HepG2 (cell line): ENCODE measurements at regions not wholly inside any gene's neighbourhood (a gene's known extent, or its start where the extent isn't known, plus 50 kb on each side); places are given as distances from the start of the nearest gene placed in this dataset.

ENCODE experiments used
- CHD2 ChIP-seq: IDR thresholded peaks from 2 replicates; pipeline ENCODE4 v1.6.1; 2011; ENCODE audit warnings: low read depth, low read length, improper control_type of control experiment
- GMEB2 ChIP-seq: IDR thresholded peaks from 2 replicates; pipeline ENCODE4 v1.6.1; 2016; ENCODE audit warnings: missing biosample characterization, missing genetic modification reagents, low read depth
- HDAC2 ChIP-seq: sonication (generic); formaldehyde crosslinking; IDR thresholded peaks from 2 replicates; pipeline ENCODE4 v1.4.0; 2020; ENCODE audit warnings: missing genetic modification reagents
- HNRNPL ChIP-seq: fragments of 200-400 bp; formaldehyde crosslinking; IDR thresholded peaks from 2 replicates; pipeline ENCODE4 v1.6.1; 2017; ENCODE audit warnings: mild to moderate bottlenecking, low read depth, low read length
- HOXA5 ChIP-seq: sonication (generic); formaldehyde crosslinking; IDR thresholded peaks from 2 replicates; pipeline ENCODE4 v1.4.0; 2020; ENCODE audit warnings: missing genetic modification reagents
- IRX3 ChIP-seq: sonication (generic); formaldehyde crosslinking; IDR thresholded peaks from 2 replicates; pipeline ENCODE4 v1.8.1; 2023; ENCODE audit warnings: mild to moderate bottlenecking, low read depth, missing genetic modification reagents, borderline replicate concordance
- KLF16 ChIP-seq, 2 experiments: sonication (generic) in 1 of 2; formaldehyde crosslinking in 1 of 2; IDR thresholded peaks; 2 replicates each; pipeline versions ENCODE4 v1.6.1 to v1.8.0; 2016 to 2023; ENCODE audit warnings: missing genetic modification reagents in 2 of 2, missing compliant biosample characterization in 1 of 2
- MAF1 ChIP-seq: sonication (generic); formaldehyde crosslinking; IDR thresholded peaks from 2 replicates; pipeline ENCODE4 v1.5.0; 2020; ENCODE audit warnings: missing genetic modification reagents, borderline replicate concordance
- MAX ChIP-seq: IDR thresholded peaks from 2 replicates; pipeline ENCODE4 v1.6.1; 2012; ENCODE audit warnings: inconsistent platforms
- MBD4 ChIP-seq: IDR thresholded peaks from 2 replicates; pipeline ENCODE4 v1.6.1; 2012; ENCODE audit warnings: low read length, inconsistent platforms, borderline replicate concordance
- NFIC ChIP-seq: IDR thresholded peaks from 2 replicates; pipeline ENCODE4 v1.6.1; 2012; ENCODE audit warnings: mild to moderate bottlenecking, low read length, inconsistent platforms
- PHF8 ChIP-seq: sonication (generic); formaldehyde crosslinking; IDR thresholded peaks from 2 replicates; pipeline ENCODE4 v1.5.0; 2020; ENCODE audit warnings: missing genetic modification reagents
- SALL1 ChIP-seq: sonication (generic); formaldehyde crosslinking; IDR thresholded peaks from 2 replicates; pipeline ENCODE4 v1.8.0; 2022; ENCODE audit warnings: mild to moderate bottlenecking, missing genetic modification reagents
- SIN3A ChIP-seq: IDR thresholded peaks from 2 replicates; pipeline ENCODE4 v1.6.1; 2011; ENCODE audit warnings: low read depth, mild to moderate bottlenecking, control low read depth, low read length, borderline replicate concordance
- SNAI1 ChIP-seq: sonication (generic); formaldehyde crosslinking; IDR thresholded peaks from 2 replicates; pipeline ENCODE4 v1.5.0; 2020; ENCODE audit warnings: mild to moderate bottlenecking, missing genetic modification reagents, borderline replicate concordance
- SOX5 ChIP-seq: IDR thresholded peaks from 2 replicates; pipeline ENCODE4 v1.6.1; 2016; ENCODE audit warnings: borderline replicate concordance
- TCF7 ChIP-seq: sonication (generic); IDR thresholded peaks from 2 replicates; pipeline ENCODE4 v1.6.1; 2016; ENCODE audit warnings: antibody characterized with exemption, low read depth
- ZNF101 ChIP-seq: sonication (generic); formaldehyde crosslinking; IDR thresholded peaks from 2 replicates; pipeline ENCODE4 v1.4.0; 2020; ENCODE audit warnings: mild to moderate bottlenecking, low read depth, missing genetic modification reagents, borderline replicate concordance
- ZNF510 ChIP-seq: sonication (generic); formaldehyde crosslinking; IDR thresholded peaks from 2 replicates; pipeline ENCODE4 v1.4.0; 2020; ENCODE audit warnings: low read depth, mild to moderate bottlenecking, missing genetic modification reagents
- ZNF749 ChIP-seq: sonication (generic); formaldehyde crosslinking; IDR thresholded peaks from 2 replicates; pipeline ENCODE4 v1.8.0; 2022; ENCODE audit warnings: mild to moderate bottlenecking, missing genetic modification reagents, moderate library complexity, borderline replicate concordance
- ZNF776 ChIP-seq: sonication (generic); formaldehyde crosslinking; IDR thresholded peaks from 2 replicates; pipeline ENCODE4 v1.4.0; 2020; ENCODE audit warnings: mild to moderate bottlenecking, missing genetic modification reagents
- TF ChIP-seq, protein P1 (sequence below), 2 experiments: fragments of 450-650 bp in 1 of 2; sonication (generic) in 1 of 2; formaldehyde crosslinking; IDR thresholded peaks; 2 replicates each; pipeline versions ENCODE4 v1.5.0 to v1.8.0; 2020 to 2022; ENCODE audit warnings: mild to moderate bottlenecking in 1 of 2, missing genetic modification reagents in 1 of 2
- TF ChIP-seq, protein P2 (sequence below): sonication (generic); formaldehyde crosslinking; IDR thresholded peaks from 2 replicates; pipeline ENCODE4 v1.5.0; 2020; ENCODE audit warnings: mild to moderate bottlenecking, missing genetic modification reagents, borderline replicate concordance
- TF ChIP-seq, protein P3 (sequence below): sonication (generic); formaldehyde crosslinking; conservative IDR thresholded peaks from 2 replicates; pipeline ENCODE4 v1.8.1; 2023; ENCODE audit warnings: missing genetic modification reagents

DNA sequence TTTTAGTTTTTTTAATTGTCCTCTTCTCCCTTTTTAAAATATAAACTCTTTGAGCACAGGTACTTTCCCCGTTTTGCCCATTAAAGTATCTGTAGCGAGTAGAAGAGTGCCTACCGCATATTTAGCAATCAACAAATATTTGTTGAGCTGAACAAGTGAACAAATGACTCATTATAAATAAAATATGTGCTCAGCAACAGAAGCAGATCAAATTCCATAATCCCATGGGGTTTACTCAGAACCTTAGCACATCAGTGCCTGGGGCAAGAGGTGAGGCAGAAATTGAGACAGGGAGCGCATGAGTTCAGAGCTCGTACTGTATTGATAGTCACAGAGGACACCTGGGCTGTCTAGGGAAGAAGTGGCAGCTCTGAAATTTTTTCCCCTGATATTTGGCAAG is 161.0 kb downstream of the SEM1 start (continued):
- TF ChIP-seq, protein P1, sequence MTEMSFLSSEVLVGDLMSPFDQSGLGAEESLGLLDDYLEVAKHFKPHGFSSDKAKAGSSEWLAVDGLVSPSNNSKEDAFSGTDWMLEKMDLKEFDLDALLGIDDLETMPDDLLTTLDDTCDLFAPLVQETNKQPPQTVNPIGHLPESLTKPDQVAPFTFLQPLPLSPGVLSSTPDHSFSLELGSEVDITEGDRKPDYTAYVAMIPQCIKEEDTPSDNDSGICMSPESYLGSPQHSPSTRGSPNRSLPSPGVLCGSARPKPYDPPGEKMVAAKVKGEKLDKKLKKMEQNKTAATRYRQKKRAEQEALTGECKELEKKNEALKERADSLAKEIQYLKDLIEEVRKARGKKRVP (CRISPR knock-in tag; IDR thresholded peaks at IDR 0.05) = 0 out of 4 replicates have a peak, but pooled peaks of 1 of the 2 experiments have one; percentile 13
- TF ChIP-seq HOXA5 (CRISPR knock-in tag) (no peak), TCF7 (no peak), CHD2 (no peak), ZNF510 (no peak), HDAC2 (0 out of 2 replicates have a peak, but pooled peaks have one; percentile 29), MAF1 (no peak), SALL1 (CRISPR knock-in tag) (peak; percentile 66; the same call in 1 of the 2 replicates), SOX5 (CRISPR knock-in tag) (peak; percentile 60; the same call in 1 of the 2 replicates), SIN3A (no peak), GMEB2 (CRISPR knock-in tag) (no peak), ZNF776 (CRISPR knock-in tag) (no peak), MAX (no peak), NFIC (peak; percentile 28; the same call in 1 of the 2 replicates), KLF16 (CRISPR knock-in tag; IDR thresholded peaks at IDR 0.05) (peak in 1 of 2 experiments; percentile 30; a peak in 1 of 4 replicates), MBD4 (no peak), HNRNPL (no peak), PHF8 (CRISPR knock-in tag) (no peak), IRX3 (CRISPR knock-in tag) (no peak), ZNF749 (CRISPR knock-in tag) (no peak), SNAI1 (no peak), ZNF101 (CRISPR knock-in tag) (no peak)
- TF ChIP-seq, protein P2, sequence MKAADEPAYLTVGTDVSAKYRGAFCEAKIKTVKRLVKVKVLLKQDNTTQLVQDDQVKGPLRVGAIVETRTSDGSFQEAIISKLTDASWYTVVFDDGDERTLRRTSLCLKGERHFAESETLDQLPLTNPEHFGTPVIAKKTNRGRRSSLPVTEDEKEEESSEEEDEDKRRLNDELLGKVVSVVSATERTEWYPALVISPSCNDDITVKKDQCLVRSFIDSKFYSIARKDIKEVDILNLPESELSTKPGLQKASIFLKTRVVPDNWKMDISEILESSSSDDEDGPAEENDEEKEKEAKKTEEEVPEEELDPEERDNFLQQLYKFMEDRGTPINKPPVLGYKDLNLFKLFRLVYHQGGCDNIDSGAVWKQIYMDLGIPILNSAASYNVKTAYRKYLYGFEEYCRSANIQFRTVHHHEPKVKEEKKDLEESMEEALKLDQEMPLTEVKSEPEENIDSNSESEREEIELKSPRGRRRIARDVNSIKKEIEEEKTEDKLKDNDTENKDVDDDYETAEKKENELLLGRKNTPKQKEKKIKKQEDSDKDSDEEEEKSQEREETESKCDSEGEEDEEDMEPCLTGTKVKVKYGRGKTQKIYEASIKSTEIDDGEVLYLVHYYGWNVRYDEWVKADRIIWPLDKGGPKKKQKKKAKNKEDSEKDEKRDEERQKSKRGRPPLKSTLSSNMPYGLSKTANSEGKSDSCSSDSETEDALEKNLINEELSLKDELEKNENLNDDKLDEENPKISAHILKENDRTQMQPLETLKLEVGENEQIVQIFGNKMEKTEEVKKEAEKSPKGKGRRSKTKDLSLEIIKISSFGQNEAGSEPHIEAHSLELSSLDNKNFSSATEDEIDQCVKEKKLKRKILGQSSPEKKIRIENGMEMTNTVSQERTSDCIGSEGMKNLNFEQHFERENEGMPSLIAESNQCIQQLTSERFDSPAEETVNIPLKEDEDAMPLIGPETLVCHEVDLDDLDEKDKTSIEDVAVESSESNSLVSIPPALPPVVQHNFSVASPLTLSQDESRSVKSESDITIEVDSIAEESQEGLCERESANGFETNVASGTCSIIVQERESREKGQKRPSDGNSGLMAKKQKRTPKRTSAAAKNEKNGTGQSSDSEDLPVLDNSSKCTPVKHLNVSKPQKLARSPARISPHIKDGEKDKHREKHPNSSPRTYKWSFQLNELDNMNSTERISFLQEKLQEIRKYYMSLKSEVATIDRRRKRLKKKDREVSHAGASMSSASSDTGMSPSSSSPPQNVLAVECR (CRISPR knock-in tag) = no peak
- TF ChIP-seq, protein P3, sequence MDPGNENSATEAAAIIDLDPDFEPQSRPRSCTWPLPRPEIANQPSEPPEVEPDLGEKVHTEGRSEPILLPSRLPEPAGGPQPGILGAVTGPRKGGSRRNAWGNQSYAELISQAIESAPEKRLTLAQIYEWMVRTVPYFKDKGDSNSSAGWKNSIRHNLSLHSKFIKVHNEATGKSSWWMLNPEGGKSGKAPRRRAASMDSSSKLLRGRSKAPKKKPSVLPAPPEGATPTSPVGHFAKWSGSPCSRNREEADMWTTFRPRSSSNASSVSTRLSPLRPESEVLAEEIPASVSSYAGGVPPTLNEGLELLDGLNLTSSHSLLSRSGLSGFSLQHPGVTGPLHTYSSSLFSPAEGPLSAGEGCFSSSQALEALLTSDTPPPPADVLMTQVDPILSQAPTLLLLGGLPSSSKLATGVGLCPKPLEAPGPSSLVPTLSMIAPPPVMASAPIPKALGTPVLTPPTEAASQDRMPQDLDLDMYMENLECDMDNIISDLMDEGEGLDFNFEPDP (CRISPR knock-in tag) = no peak
